NCI-H345 treated with DMSO at 0.1 percent for 48 hours (cell line): ENCODE measurements at regions not wholly inside any gene's neighbourhood (a gene's known extent, or its start where the extent isn't known, plus 50 kb on each side); places are given as distances from the start of the nearest gene placed in this dataset.

Experiments used
- DNase-seq: peaks from one replicate; lab custom pipeline; 2025; ENCODE audit not compliant: unreplicated experiment; lab: John Stamatoyannopoulos, UW

DNA sequence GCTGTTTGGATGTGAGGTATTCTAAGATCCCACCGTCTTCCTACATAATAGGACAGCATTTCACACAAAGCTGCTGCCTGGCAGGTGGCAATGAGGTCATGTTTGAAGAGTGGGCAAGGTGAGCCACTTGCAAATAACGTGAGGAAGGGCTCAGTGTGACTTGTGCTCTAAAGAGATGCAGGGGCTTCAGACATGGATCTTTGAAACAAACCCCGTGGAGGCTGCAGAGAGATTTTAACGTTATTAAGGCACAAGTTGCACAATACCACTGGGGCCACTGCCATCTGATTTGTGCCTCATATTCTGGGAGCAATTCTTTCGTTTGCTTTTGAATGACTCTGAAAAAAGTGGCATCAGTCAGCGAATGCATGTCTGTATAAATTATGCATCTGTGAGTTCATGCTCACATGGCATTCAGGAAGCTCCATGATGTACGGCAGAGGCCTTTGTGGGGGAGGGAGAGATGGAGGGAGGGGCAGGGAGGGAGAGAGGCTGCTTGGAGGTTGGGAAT lies 362.0 kb downstream of the SOX11 start:
- peak; percentile 68 for DNase-seq

GRCh38 chr2:6060992-6061663 lies 368.9 kb downstream of the SOX11 start:
- no peak for DNase-seq

DNA sequence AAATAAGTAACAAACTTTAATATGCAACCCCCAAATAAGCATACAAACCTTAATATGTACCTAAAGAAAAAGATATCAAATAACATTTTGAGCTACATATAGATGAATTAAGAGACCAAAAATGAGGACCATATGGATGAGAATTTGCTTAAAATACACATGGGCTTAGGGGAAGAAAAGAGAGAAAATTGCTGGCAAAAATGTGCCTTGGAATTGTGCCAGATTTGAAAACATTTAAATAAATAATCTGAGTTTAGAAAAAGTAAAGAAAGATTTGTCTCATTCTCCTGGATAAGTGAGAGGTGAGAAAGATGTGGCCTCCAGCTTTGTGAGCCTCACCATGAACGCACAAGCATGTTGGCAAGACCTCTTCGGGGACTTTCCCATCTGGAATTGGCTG lies 372.6 kb downstream of the SOX11 start:
- no peak for DNase-seq

- DNase-seq: no peak
Observed at GRCh38 chr2:6065703-6066102, 373.5 kb downstream of the SOX11 start.

DNA sequence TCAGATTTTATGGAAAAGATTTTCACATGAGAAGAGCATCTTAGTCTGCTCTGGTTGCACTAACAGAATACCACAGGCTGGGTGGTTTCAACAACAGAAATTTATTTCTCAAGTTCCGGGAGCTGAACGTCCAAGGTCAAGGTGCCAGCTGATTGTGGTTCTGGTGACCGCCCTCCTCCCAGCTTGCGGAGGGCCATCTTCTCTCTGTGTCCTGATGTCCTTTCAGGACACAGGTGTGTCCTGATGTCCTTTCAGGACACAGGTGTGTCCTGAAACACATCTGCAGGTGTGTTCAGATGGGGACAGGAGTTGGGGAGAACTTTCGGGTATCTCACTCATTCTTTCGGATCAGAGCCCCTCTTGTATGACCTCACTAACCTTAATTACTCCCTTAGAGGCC lies 374.9 kb downstream of the SOX11 start:
- DNase-seq: no peak

DNA sequence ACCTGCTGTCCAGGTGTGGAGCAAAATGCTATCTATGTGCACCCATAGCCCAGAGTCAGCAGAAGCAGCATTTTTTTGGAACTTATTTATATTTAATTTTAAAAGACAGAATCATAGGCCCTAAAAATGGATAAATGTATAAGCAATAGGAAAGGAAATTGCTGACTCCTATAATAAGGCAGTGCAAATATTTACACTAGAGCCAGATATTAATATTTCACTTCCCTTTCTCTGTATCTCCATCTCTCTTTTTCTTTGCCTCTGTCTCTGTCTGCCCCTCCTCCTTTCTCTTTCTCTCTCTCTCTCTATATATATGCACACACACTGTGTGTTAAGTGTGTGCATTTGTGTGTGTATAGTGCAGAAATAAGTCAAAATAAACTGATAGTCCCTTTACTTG lies 375.6 kb downstream of the SOX11 start:
- peak; percentile 63 for DNase-seq

GRCh38 chr2:6068429-6068828 lies 376.2 kb downstream of the SOX11 start:
- peak; percentile 81 for DNase-seq

GRCh38 chr2:6069381-6069780 lies 377.2 kb downstream of the SOX11 start:
- DNase-seq: peak; percentile 98

DNA sequence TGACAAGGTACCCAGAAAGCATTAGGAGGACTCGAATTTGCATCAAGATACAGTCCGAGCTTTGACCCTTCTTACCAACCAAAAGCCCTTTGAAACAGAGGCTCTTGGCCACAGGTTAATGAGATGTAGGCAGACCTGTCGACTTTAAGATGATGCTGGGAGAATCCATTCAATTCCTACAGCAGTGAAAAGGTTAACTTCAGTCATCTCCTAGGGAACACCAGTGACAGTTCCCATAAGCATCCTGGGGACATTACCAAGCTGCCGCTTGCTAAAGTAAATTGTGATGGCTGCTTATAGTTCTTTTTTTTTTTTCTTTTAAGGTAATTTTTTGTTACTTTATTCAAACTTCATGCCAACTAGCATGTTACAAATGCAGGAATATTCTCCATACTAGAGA lies 379.3 kb downstream of the SOX11 start:
- peak; percentile 80 for DNase-seq

GRCh38 chr2:6072276-6072675 lies 380.1 kb downstream of the SOX11 start:
- peak; percentile 79 for DNase-seq

GRCh38 chr2:6072768-6073167 lies 380.6 kb downstream of the SOX11 start:
- no peak for DNase-seq

- DNase-seq: peak; percentile 85
Observed at GRCh38 chr2:6073191-6074088, 381.3 kb downstream of the SOX11 start.

- peak; percentile 67 for DNase-seq
Observed at GRCh38 chr2:6074089-6074643, 382.0 kb downstream of the SOX11 start.

DNA sequence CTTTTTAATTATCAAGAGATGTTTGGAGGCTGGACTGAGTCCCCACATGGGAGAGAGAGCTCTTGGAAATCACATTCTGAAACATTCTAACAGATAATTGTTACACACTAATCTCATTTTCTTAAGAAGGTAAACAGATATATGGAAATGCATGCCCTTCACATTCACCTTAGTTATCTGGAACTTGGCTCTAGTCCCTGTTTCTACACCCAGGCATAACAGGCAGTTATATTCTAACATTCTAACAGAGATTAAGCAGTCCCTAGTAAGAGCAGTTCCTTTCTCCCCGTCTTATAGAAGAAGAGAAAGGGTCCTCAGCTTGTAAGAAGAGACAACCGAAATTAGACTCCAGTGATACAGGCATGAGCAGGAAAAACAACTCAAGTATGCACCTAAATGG lies 385.4 kb downstream of the SOX11 start:
- peak; percentile 56 for DNase-seq

- DNase-seq: no peak
Observed at GRCh38 chr2:6078414-6078813, 386.2 kb downstream of the SOX11 start.

GRCh38 chr2:6079405-6079804 lies 387.2 kb downstream of the SOX11 start:
- DNase-seq: no peak

DNA sequence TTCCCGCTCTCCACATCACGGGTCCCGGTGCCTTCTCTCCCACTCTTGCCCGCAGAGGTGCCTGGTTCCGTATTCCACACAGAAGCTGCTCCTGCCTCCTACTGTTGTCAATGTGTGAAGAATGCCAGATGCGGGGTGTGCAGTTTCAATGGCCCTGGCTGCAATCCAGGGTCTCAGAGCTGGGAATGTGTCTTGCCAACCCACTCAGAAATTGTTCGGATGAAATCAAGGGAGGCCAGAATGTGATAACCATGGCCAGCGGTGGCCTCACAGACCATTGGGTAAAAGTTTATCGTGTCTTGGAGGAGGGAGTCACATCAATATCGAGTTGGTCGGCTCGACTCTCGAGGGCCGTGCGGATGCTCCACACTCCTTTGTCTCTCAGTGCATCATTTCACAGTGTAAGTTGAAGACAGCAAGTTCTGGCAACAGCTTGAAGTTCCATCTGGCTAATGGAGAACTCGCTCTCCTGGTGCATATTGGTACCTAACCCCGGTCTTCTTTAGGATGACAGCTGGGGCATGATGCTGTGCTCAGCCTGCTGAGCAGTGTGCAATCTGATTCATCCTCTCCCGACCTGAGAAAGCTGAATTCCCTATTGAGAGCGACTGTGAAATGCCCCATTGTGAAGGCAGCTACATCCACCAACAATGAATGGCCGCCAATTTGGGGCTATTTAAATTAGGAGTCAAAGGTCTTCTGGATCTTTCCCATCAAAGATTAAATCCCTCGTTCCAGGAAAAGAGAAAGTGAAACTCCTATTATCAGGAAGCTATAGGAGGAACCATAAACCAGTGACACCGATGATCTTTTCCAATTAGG lies 389.0 kb downstream of the SOX11 start:
- DNase-seq: peak; percentile 86

DNA sequence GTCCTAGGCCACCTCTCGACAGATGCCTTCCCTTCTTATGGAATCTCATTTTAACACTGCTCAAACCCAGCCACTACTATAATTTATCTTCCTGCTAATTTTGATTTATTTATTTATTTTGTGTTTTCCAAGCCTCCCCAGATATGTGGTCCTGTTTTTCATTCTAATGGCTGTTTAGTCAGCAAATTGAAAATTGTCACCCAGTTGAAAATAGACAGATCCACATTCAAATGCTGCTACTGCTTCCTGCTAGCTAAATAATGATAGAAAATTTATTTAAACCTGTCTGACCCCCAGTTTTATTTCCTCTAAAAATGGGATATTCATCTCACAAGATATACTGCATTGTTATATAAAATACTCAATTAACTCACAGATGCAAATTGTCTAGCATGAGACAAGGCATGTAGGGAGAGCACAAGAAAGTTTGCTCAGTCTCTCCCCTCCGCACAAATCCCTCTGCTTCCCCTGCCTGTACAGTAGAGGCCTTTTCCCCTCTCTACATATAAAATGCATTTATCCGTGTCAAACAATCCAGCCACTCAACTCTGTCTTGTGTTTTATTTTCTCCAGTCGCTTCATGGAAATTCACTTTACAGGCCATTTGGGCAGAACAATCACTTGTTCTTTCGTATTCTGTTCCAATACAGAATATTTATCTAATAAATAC lies 389.9 kb downstream of the SOX11 start:
- peak; percentile 85 for DNase-seq

DNA sequence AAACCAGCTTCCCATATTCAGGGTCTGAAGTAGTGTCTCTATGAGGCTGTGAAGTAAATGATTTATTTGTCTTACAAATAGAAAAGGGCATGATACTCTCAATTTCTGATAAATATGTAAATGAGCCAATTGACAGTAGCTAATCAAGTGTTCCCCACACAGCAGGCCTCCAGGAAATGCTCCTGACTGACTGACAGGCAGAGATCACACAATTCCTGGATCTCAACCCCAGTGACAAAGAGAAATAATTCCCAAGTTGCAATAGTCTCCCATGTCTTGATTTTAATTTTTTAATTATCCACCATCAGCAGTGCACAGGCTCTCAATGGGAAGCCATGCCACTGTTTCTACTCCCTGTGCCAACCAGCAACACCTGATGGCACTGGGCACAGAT lies 390.4 kb downstream of the SOX11 start:
- DNase-seq: peak; percentile 81

DNA sequence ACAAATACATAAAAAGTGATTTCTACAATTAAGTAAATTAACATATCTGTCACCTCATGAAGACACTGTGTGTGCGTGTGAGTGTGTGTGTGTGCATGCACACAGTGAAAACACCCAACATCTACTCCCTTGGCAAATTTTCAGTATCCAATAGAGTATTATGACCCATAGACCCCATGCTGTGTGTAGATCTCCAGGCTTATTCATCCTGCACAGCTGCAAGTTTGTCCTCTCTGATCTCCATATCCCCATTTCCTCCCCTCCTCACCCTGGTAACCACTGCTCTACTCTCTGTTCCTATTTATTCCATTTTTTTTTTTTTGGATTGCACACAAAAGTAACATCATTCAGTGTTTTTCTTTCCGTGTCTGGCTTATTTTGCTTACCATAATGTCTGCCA lies 391.0 kb downstream of the SOX11 start:
- peak; percentile 67 for DNase-seq
